IMR-90 (cell line): ENCODE measurements at regions not wholly inside any gene's neighbourhood (a gene's known extent, or its start where the extent isn't known, plus 50 kb on each side); places are given as distances from the start of the nearest gene placed in this dataset.

ENCODE experiments used
- BHLHE40 ChIP-seq: fragments of 150-350 bp; IDR thresholded peaks from 2 replicates; pipeline ENCODE4 v1.6.1; 2016; ENCODE audit warnings: mild to moderate bottlenecking, low read depth, low read length
- CTCF ChIP-seq: conservative IDR thresholded peaks from 2 replicates; pipeline ENCODE4 v1.5.1; 2012; ENCODE audit warnings: mild to moderate bottlenecking, low read depth, low read length, improper control_type of control experiment
- MAFK ChIP-seq: IDR thresholded peaks from 2 replicates; pipeline ENCODE4 v1.6.1; 2012; ENCODE audit warnings: low read depth, low read length, improper control_type of control experiment
- MAZ ChIP-seq: IDR thresholded peaks from 2 replicates; pipeline ENCODE4 v1.6.1; 2012; ENCODE audit warnings: low read depth, mild to moderate bottlenecking, low read length, improper control_type of control experiment, moderate library complexity, borderline replicate concordance
- POLR2A ChIP-seq: IDR thresholded peaks from 2 replicates; pipeline ENCODE4 v1.6.1; 2012; ENCODE audit warnings: mild to moderate bottlenecking, low read depth, low read length
- RAD21 ChIP-seq: IDR thresholded peaks from 2 replicates; pipeline ENCODE4 v1.6.1; 2012; ENCODE audit warnings: low read length, improper control_type of control experiment
- RCOR1 ChIP-seq: IDR thresholded peaks from 2 replicates; pipeline ENCODE4 v1.6.1; 2012; ENCODE audit warnings: mild to moderate bottlenecking, low read length, improper control_type of control experiment; ENCODE audit not compliant: insufficient replicate concordance
- SMC3 ChIP-seq: fragments of 150-350 bp; IDR thresholded peaks from 2 replicates; pipeline ENCODE4 v1.6.1; 2016; ENCODE audit warnings: low read depth, mild to moderate bottlenecking, antibody characterized with exemption, low read length, moderate library complexity

GRCh38 chr4:33914386-33914785 lies 2329.9 kb downstream of the ARAP2 start:
- TF ChIP-seq CTCF: no peak
- no peak for TF ChIP-seq BHLHE40
- no peak for TF ChIP-seq POLR2A
- TF ChIP-seq RCOR1: no peak
- no peak for TF ChIP-seq RAD21
- TF ChIP-seq SMC3: no peak
- no peak for TF ChIP-seq MAZ
- no peak for TF ChIP-seq MAFK
